OCI-LY7 (cell line): ENCODE measurements at regions not wholly inside any gene's neighbourhood (a gene's known extent, or its start where the extent isn't known, plus 50 kb on each side); places are given as distances from the start of the nearest gene placed in this dataset.

Experiments
- CTCF ChIP-seq: fragments of 200-600 bp; sonication (generic); conservative IDR thresholded peaks from 2 replicates; pipeline ENCODE4 v1.5.1; 2014; ENCODE audit warnings: mild to moderate bottlenecking, antibody characterized with exemption, low read length, moderate library complexity, mixed read lengths
- EZH2phosphoT487 ChIP-seq: fragments of 200-600 bp; sonication (generic); IDR thresholded peaks from 2 replicates; pipeline ENCODE4 v1.6.1; 2018; ENCODE audit warnings: low read depth, borderline replicate concordance, mild to moderate bottlenecking, mixed run types, antibody characterized with exemption, low read length, moderate library complexity, mixed read lengths

DNA sequence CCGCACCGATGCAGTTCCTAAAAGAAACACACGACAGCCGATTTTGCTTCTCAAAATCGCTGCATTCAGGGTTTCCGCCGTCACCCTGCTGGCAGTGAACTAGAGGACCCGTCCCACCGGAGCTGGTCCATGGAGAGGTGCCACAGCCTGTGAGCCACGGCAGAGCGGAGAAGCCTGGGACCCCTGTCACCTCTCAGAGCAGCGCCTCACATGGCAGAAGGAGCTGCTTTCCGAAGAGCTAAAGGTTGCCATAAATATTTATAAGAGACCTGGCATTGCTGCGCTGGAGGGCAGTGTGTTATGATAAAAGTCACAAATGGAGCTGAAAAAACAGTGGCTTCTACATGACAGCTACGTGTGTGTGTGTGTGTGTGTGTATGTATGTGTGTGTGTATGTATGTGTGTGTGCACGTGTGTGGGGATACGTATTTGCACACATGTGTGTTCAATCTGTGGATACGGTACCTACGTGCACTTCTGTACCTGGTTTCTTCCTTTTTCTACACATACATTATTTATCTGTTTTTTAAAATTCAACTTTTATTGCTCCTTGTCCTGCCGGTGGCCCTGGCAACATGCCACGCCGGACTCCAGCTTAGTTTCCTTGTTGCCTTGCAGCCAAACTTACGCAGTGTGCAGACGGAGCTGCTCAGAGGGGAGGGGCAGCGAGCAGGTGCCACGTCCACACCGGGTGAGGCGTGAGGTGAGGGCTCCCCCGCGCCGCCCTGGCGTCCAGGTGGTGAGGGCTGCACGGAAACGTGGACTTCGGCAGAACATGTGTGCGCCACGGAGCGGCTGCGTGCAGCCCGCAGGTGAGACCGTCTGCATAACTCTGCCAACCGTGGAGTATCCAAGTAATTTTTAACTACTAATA is 115.2 kb upstream of the PITRM1 start:
- TF ChIP-seq CTCF = no peak
- TF ChIP-seq EZH2phosphoT487 = no peak
